ENCODE measurements at regions not wholly inside any gene's neighbourhood (a gene's known extent, or its start where the extent isn't known, plus 50 kb on each side); places are given as distances from the start of the nearest gene placed in this dataset.

DNA sequence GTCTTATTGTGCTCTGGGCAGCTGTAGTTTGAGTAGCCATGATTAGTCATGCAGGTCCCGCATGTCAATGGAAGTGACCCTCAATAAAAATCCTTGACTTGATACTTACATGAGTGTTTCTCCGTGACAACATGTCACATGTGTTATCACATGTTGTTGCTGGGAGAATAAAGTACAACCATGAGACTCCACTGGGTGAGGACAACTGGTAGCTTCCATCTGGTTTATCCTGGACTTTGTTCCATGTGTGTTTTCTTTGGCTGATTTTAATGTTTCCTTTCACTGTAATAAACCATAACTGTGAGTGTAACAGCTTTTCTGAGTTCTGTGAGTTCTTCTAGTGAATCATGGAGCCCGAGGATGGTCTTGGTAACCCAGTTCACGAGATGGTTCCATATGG is 63.1 kb upstream of the NDN start:
- no peak for DNase-seq (ENCODE audit: low spot score in 2 of 2)
- TF ChIP-seq, protein P1, sequence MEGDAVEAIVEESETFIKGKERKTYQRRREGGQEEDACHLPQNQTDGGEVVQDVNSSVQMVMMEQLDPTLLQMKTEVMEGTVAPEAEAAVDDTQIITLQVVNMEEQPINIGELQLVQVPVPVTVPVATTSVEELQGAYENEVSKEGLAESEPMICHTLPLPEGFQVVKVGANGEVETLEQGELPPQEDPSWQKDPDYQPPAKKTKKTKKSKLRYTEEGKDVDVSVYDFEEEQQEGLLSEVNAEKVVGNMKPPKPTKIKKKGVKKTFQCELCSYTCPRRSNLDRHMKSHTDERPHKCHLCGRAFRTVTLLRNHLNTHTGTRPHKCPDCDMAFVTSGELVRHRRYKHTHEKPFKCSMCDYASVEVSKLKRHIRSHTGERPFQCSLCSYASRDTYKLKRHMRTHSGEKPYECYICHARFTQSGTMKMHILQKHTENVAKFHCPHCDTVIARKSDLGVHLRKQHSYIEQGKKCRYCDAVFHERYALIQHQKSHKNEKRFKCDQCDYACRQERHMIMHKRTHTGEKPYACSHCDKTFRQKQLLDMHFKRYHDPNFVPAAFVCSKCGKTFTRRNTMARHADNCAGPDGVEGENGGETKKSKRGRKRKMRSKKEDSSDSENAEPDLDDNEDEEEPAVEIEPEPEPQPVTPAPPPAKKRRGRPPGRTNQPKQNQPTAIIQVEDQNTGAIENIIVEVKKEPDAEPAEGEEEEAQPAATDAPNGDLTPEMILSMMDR (IDR thresholded peaks at IDR 0.05) = no peak
- TF ChIP-seq EP300 (IDR thresholded peaks at IDR 0.05) (no peak), POLR2A (IDR thresholded peaks at IDR 0.05) (no peak), POLR2AphosphoS5 (IDR thresholded peaks at IDR 0.05) (no peak)
- Histone ChIP-seq H3K4me3 (no peak overlapping the region), H3K27me3 (no peaks in the 10 kb centered on the region), H3K27ac (no peak overlapping the region), H3K9me3 (peaks cover 8% of the 10 kb centered on the region), H3K36me3 (no peaks in the 10 kb centered on the region), H3K4me1 (no peaks in the 10 kb centered on the region)
- WGBS = 84% methylated on average over 4 of the region's 4 CpGs

DNA sequence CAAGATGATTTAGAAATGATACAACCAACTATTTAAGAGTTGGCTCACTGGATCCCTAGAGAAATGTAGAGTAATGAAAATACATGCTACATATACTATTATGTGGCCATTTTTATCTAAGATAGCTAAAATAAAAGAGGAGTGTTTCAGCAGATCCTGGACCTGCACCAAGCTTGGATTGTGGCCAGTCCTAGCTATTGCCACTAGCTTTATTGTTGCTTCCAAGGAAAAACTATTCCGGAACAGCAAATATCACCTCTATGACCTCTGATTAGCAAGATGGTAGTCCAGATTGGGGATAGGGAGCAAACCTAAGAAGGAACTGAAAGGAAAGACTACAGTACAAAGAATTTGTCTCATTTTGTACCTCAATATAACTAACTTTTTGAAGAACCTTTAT is 63.7 kb upstream of the NDN start:
- H3K36me3 ChIP-seq = no peaks in the 10 kb centered on the region
- no peak overlapping the region for H3K4me3 ChIP-seq
- no peaks in the 10 kb centered on the region for H3K27me3 ChIP-seq
- WGBS = 59% methylated on average over 1 of the region's 1 CpG
- H3K27ac ChIP-seq = no peak overlapping the region
- H3K4me1 ChIP-seq = no peaks in the 10 kb centered on the region
- TF ChIP-seq POLR2A (IDR thresholded peaks at IDR 0.05) (no peak), POLR2AphosphoS5 (IDR thresholded peaks at IDR 0.05) (no peak), EP300 (IDR thresholded peaks at IDR 0.05) (no peak)
- TF ChIP-seq, protein P1 (IDR thresholded peaks at IDR 0.05) = no peak
- no peak for DNase-seq (ENCODE audit: low spot score in 2 of 2)
- H3K9me3 ChIP-seq = peaks cover 8% of the 10 kb centered on the region

DNA sequence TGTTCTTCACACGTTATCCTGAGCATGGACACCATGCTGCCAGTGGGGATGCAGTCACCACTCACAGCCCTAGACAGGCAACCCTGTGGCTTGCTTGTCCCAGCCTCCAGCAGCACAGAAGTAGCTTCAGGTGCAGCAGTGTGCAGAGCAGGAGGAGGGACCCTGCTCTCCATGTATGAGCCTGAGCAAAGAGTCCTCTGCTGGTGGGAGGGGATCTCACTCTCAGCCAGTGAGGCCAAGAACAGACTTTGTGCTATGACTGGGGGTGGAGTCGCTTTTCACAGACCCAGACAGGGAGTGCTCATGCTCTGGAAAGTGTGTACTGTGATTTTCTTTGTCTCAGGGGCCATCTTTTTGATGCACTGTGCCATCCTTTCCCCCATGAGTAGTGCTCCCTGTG is 66.1 kb upstream of the NDN start:
- Histone ChIP-seq H3K27ac (no peak overlapping the region), H3K27me3 (no peaks in the 10 kb centered on the region), H3K36me3 (no peaks in the 10 kb centered on the region), H3K9me3 (peaks cover 3% of the 10 kb centered on the region), H3K4me1 (no peaks in the 10 kb centered on the region), H3K4me3 (no peak overlapping the region)
- TF ChIP-seq POLR2A (IDR thresholded peaks at IDR 0.05) = no peak
- no peak for TF ChIP-seq POLR2AphosphoS5 (IDR thresholded peaks at IDR 0.05)
- no peak for TF ChIP-seq EP300 (IDR thresholded peaks at IDR 0.05)
- TF ChIP-seq, protein P1 (IDR thresholded peaks at IDR 0.05) = no peak
- DNase-seq (ENCODE audit: low spot score in 2 of 2) = no peak
- WGBS = 80% methylated on average over 1 of the region's 2 CpGs

DNA sequence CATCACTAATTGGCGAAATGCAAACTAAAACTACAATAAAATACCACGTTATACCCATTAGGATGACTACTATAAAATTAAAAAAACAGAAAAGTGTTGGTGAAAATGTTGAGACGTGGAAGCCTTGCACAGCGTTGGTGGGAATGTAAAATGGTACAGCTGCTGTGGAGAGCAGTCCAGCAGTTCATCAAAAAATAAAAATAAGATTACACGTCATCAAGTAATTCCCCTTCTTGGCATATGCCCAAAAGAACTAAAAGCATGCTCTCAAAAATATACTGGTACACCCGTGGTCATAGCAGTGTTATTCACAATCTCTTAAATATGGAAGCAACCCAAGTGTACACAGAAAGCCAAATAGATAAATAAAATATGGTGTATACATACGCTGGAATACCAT is 71.8 kb upstream of the NDN start:
- DNase-seq (ENCODE audit: low spot score in 2 of 2) = no peak
- Histone ChIP-seq H3K27me3 (no peaks in the 10 kb centered on the region), H3K9me3 (peaks cover 8% of the 10 kb centered on the region), H3K27ac (no peak overlapping the region), H3K4me1 (no peaks in the 10 kb centered on the region), H3K36me3 (no peaks in the 10 kb centered on the region), H3K4me3 (no peak overlapping the region)
- 47% methylated on average over 7 of the region's 7 CpGs for WGBS
- no peak for TF ChIP-seq EP300 (IDR thresholded peaks at IDR 0.05)
- TF ChIP-seq, protein P1 (IDR thresholded peaks at IDR 0.05) = no peak
- no peak for TF ChIP-seq POLR2A (IDR thresholded peaks at IDR 0.05)
- TF ChIP-seq POLR2AphosphoS5 (IDR thresholded peaks at IDR 0.05) = no peak

DNA sequence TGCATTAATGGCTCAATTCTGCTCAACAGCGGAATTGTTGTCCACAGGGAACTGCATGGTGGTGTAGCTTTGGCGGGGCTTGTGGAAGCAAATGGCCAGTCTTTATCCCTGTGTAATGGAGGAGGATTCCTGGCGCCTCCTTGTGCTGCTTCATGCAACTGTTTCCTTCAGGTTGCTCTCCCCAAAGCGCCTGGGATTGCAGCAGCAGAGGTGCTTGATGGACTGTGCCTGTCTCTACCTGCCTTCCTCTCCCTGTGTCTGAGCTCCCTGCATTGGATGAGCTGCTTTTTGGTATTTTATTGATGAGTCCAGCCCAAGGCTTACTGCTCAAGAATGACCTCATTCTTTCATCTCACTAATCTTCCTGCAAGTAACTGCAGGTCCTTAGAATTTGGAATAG is 72.9 kb upstream of the NDN start:
- no peak overlapping the region for H3K4me3 ChIP-seq
- DNase-seq (ENCODE audit: low spot score in 2 of 2) = no peak
- WGBS = 42% methylated on average over 4 of the region's 4 CpGs
- TF ChIP-seq POLR2AphosphoS5 (IDR thresholded peaks at IDR 0.05) (no peak), POLR2A (IDR thresholded peaks at IDR 0.05) (no peak), EP300 (IDR thresholded peaks at IDR 0.05) (no peak)
- TF ChIP-seq, protein P1 (IDR thresholded peaks at IDR 0.05) = no peak
- no peaks in the 10 kb centered on the region for H3K27me3 ChIP-seq
- H3K27ac ChIP-seq = no peak overlapping the region
- H3K36me3 ChIP-seq = no peaks in the 10 kb centered on the region
- no peaks in the 10 kb centered on the region for H3K4me1 ChIP-seq
- H3K9me3 ChIP-seq = peaks cover 5% of the 10 kb centered on the region
